ENCODE measurements at regions not wholly inside any gene's neighbourhood (a gene's known extent, or its start where the extent isn't known, plus 50 kb on each side); places are given as distances from the start of the nearest gene placed in this dataset.
"Not testable (repeated sequence)": the region's sequence is repeated elsewhere in the genome, so short reads cannot be mapped to it uniquely, and the experiment has no call there.

DNA sequence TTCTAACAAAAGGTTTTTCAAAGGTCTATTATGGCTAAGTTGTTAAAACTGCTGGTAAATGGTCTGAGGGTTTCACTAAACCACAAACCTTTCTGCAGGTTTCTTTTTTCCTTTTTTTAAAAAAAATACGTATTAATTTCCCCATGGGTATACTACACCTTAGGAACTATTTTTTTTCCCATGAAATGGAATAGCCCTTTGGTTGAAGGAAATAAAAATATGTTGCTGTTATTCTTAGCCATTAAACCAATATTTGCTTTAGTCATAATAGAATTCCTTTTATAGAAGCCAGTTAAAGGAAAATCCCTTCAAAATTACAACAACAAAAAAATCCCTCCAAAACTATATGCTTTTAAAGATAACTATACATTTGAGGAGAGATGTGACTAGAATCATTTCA lies 1303.3 kb downstream of the ROBO2 start:
- Histone ChIP-seq H3K4me1 (ENCODE audit: control insufficient read depth, extremely low read depth, insufficient read depth, low read length) (no peaks in the 10 kb centered on the region), H3K9me1 (ENCODE audit: control insufficient read depth, extremely low read depth, insufficient read depth, low read length) (no peaks in the 10 kb centered on the region), H2AFZ (ENCODE audit: control insufficient read depth, low read length) (no peak overlapping the region), H3K27me3 (ENCODE audit: control insufficient read depth, extremely low read depth, insufficient read depth, low read length) (no peaks in the 10 kb centered on the region), H3K27ac (ENCODE audit: control insufficient read depth, insufficient read depth, low read length) (no peak overlapping the region), H3K79me2 (ENCODE audit: control insufficient read depth, insufficient read depth, low read length) (no peaks in the 10 kb centered on the region), H3K4me2 (ENCODE audit: control insufficient read depth, extremely low read depth, insufficient read depth, low read depth, low read length) (no peak overlapping the region), H4K20me1 (ENCODE audit: control insufficient read depth, extremely low read depth, insufficient read depth, low read length) (no peaks in the 10 kb centered on the region), H3K9ac (ENCODE audit: control insufficient read depth, extremely low read depth, insufficient read depth, low read length) (no peak overlapping the region), H3K36me3 (ENCODE audit: control insufficient read depth in 2 of 2, extremely low read depth in 1 of 2, insufficient read depth in 2 of 2, low read length in 2 of 2) (no peaks in the 10 kb centered on the region), H3K9me3 (ENCODE audit: control insufficient read depth, low read depth, low read length) (no peaks in the 10 kb centered on the region), H3K4me3 (ENCODE audit: control insufficient read depth in 2 of 3, extremely low read depth in 1 of 3, insufficient read depth in 2 of 3, low read depth in 1 of 3, low read length in 3 of 3) (no peak overlapping the region)
- no peak for DNase-seq (ENCODE audit: low read depth, low spot score)
- no peak for FAIRE-seq
- TF ChIP-seq, protein P1, sequence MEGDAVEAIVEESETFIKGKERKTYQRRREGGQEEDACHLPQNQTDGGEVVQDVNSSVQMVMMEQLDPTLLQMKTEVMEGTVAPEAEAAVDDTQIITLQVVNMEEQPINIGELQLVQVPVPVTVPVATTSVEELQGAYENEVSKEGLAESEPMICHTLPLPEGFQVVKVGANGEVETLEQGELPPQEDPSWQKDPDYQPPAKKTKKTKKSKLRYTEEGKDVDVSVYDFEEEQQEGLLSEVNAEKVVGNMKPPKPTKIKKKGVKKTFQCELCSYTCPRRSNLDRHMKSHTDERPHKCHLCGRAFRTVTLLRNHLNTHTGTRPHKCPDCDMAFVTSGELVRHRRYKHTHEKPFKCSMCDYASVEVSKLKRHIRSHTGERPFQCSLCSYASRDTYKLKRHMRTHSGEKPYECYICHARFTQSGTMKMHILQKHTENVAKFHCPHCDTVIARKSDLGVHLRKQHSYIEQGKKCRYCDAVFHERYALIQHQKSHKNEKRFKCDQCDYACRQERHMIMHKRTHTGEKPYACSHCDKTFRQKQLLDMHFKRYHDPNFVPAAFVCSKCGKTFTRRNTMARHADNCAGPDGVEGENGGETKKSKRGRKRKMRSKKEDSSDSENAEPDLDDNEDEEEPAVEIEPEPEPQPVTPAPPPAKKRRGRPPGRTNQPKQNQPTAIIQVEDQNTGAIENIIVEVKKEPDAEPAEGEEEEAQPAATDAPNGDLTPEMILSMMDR (optimal IDR thresholded peaks at IDR 0.05 in 1 of 3, IDR thresholded peaks at IDR 0.05 in 1 of 3, conservative IDR thresholded peaks at IDR 0.05 in 1 of 3; ENCODE audit: extremely low read depth in 1 of 3, insufficient read depth in 2 of 3, low read length in 3 of 3), result no peak
- TF ChIP-seq EZH2 (IDR thresholded peaks at IDR 0.05; ENCODE audit: low read length), result no peak
- dilution Hi-C loops (cut with MboI; ENCODE audit: extremely low pct_ligation_motif_present, low sequenced_read_pairs), result no loop called here

DNA sequence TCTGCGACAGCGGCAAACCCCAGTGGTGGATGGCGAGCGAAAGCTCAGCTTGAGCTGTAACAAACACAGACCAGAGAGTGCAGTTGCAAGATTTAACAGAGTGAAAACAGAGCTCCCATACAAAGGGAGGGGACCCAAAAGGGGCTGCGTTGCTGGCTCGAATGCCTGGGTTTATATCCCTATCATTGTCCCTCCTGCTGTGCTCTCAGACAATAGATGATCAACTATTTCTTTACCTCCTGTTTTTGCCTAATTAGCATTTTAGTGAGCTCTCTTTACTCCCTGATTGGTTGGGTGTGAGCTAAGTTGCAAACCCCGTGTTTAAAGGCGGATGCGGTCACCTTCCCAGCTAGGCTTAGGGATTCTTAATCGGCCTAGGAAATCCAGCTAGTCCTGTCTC lies 1304.4 kb downstream of the ROBO2 start:
- H3K9me1 ChIP-seq (ENCODE audit: control insufficient read depth, extremely low read depth, insufficient read depth, low read length); DNase-seq (ENCODE audit: low read depth, low spot score); H3K36me3 ChIP-seq (ENCODE audit: control insufficient read depth in 2 of 2, extremely low read depth in 1 of 2, insufficient read depth in 2 of 2, low read length in 2 of 2); H3K9ac ChIP-seq (ENCODE audit: control insufficient read depth, extremely low read depth, insufficient read depth, low read length); H2AFZ ChIP-seq (ENCODE audit: control insufficient read depth, low read length); H3K4me3 ChIP-seq (ENCODE audit: control insufficient read depth in 2 of 3, extremely low read depth in 1 of 3, insufficient read depth in 2 of 3, low read depth in 1 of 3, low read length in 3 of 3); H3K9me3 ChIP-seq (ENCODE audit: control insufficient read depth, low read depth, low read length); H3K4me2 ChIP-seq (ENCODE audit: control insufficient read depth, extremely low read depth, insufficient read depth, low read depth, low read length); dilution Hi-C loops (cut with MboI; ENCODE audit: extremely low pct_ligation_motif_present, low sequenced_read_pairs); H3K27ac ChIP-seq (ENCODE audit: control insufficient read depth, insufficient read depth, low read length); H4K20me1 ChIP-seq (ENCODE audit: control insufficient read depth, extremely low read depth, insufficient read depth, low read length); H3K79me2 ChIP-seq (ENCODE audit: control insufficient read depth, insufficient read depth, low read length); H3K27me3 ChIP-seq (ENCODE audit: control insufficient read depth, extremely low read depth, insufficient read depth, low read length); H3K4me1 ChIP-seq (ENCODE audit: control insufficient read depth, extremely low read depth, insufficient read depth, low read length); FAIRE-seq: not testable (repeated sequence)

DNA sequence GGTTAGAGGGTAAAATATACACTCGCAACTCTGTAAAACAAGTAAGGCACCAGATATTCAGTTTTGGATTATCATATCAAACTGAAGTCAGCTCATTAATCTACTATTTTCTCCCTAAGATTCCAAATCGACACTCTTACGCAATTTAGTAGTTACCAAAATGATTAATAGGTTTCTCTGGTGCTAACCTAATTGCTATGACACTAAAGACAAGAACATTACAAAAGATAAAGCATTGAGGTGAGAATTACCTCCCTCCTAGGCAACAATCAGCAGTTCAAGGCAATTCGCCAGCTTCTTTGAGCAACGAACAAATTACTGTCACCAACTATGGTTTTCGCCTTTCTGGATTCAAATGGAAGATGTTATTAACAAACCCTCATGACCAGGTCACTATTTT lies 1305.0 kb downstream of the ROBO2 start:
- dilution Hi-C loops (cut with MboI; ENCODE audit: extremely low pct_ligation_motif_present, low sequenced_read_pairs), result no loop called here
- H3K9me1 ChIP-seq (ENCODE audit: control insufficient read depth, extremely low read depth, insufficient read depth, low read length), result no peaks in the 10 kb centered on the region
- H2AFZ ChIP-seq (ENCODE audit: control insufficient read depth, low read length), result no peak overlapping the region
- no peak overlapping the region for H3K4me2 ChIP-seq (ENCODE audit: control insufficient read depth, extremely low read depth, insufficient read depth, low read depth, low read length)
- no peaks in the 10 kb centered on the region for H4K20me1 ChIP-seq (ENCODE audit: control insufficient read depth, extremely low read depth, insufficient read depth, low read length)
- no peaks in the 10 kb centered on the region for H3K27me3 ChIP-seq (ENCODE audit: control insufficient read depth, extremely low read depth, insufficient read depth, low read length)
- TF ChIP-seq, protein P1 (optimal IDR thresholded peaks at IDR 0.05 in 1 of 3, IDR thresholded peaks at IDR 0.05 in 1 of 3, conservative IDR thresholded peaks at IDR 0.05 in 1 of 3; ENCODE audit: extremely low read depth in 1 of 3, insufficient read depth in 2 of 3, low read length in 3 of 3), result no peak
- no peak for TF ChIP-seq EZH2 (IDR thresholded peaks at IDR 0.05; ENCODE audit: low read length)
- H3K9ac ChIP-seq (ENCODE audit: control insufficient read depth, extremely low read depth, insufficient read depth, low read length), result no peak overlapping the region
- DNase-seq (ENCODE audit: low read depth, low spot score) (no peak), FAIRE-seq (no peak)
- H3K79me2 ChIP-seq (ENCODE audit: control insufficient read depth, insufficient read depth, low read length), result no peaks in the 10 kb centered on the region
- no peaks in the 10 kb centered on the region for H3K36me3 ChIP-seq (ENCODE audit: control insufficient read depth in 2 of 2, extremely low read depth in 1 of 2, insufficient read depth in 2 of 2, low read length in 2 of 2)
- no peaks in the 10 kb centered on the region for H3K4me1 ChIP-seq (ENCODE audit: control insufficient read depth, extremely low read depth, insufficient read depth, low read length)
- H3K27ac ChIP-seq (ENCODE audit: control insufficient read depth, insufficient read depth, low read length), result no peak overlapping the region
- no peak overlapping the region for H3K4me3 ChIP-seq (ENCODE audit: control insufficient read depth in 2 of 3, extremely low read depth in 1 of 3, insufficient read depth in 2 of 3, low read depth in 1 of 3, low read length in 3 of 3)
- H3K9me3 ChIP-seq (ENCODE audit: control insufficient read depth, low read depth, low read length), result no peaks in the 10 kb centered on the region

Data from keratinocyte (primary cell).